ENCODE measurements at regions not wholly inside any gene's neighbourhood (a gene's known extent, or its start where the extent isn't known, plus 50 kb on each side); places are given as distances from the start of the nearest gene placed in this dataset.
"Not testable (repeated sequence)": the region's sequence is repeated elsewhere in the genome, so short reads cannot be mapped to it uniquely, and the experiment has no call there.

DNA sequence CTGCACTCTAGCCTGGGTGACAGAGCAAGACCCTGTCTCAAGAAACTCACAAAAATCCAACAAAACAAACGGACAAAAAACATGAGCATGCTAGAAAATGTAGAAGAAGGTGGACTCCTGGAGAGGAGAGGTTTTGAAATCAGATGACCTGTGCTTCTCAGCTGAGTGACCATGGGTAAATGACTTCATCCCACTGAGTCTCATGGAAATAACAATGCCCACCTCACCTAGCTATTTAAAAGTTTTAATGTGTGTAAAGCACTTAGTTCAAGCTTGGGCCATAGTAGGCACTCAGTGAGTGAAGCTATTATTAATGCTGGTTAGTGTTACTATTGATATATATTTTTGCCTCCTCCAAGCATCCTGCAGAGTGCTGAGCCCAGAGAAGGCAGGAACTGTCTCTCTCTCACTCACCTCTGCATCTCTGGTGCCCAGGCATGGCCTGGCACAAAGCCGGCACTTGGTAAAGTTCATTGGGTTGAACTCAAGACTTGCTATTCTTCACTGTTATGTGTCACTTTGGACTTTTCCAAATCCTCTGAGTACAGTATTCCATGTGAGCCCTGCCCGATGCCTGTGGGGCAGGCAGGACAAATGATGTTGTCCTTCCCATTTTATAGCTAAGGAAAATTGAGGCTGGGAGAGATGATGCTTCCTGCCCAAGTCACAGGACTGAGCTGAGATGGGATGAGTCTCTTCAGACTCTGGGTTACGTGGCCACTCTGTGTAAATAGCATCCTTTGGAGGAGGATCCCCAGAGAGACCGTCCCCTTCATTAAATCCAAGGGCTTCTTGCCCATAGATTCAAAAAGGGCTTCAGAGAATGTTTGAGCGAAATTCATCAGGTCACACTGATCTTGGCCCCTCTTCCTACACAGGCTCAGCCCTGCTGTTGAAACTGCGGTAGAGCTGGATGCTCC lies 81.4 kb upstream of the EMX2 start:
- no peaks in the 10 kb centered on the region; the same call in 1 of the 2 replicates for H3K4me1 ChIP-seq
- no peak overlapping the region for H3K4me2 ChIP-seq
- H3K9me3 ChIP-seq = no peaks in the 10 kb centered on the region; the same call in 1 of the 2 replicates
- H3K27ac ChIP-seq = no peak overlapping the region
- no peaks in the 10 kb centered on the region for H3K27me3 ChIP-seq
- H4K20me1 ChIP-seq = no peaks in the 10 kb centered on the region
- H3K9ac ChIP-seq = no peak overlapping the region
- no peak overlapping the region for H3K4me3 ChIP-seq
- no peak for TF ChIP-seq Cebpa-rat (IDR thresholded peaks at IDR 0.05)
- H3K36me3 ChIP-seq = no peaks in the 10 kb centered on the region

DNA sequence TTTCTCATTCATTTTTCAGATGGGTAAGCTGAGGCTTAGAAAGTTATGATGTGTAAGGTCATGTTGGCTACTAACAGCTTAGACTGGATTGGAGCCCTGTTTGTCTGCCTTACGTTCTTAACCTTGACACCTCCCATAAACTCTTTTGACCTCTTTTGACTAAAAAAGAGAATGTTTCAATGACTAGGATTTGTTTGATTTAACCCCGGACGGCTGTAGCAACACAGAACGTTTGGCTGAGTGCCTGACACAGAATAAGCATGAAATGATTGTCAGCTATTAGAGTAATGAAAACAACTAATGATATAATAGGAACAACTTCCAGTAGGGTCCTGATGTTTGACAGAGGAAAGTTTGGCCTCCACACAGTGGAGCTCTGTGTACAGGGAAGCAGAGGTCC lies 83.3 kb upstream of the PDZD8 start:
- Histone ChIP-seq H3K36me3 (no peaks in the 10 kb centered on the region), H3K9ac (no peak overlapping the region), H4K20me1 (no peaks in the 10 kb centered on the region), H3K9me3 (peaks cover 7% of the 10 kb centered on the region), H3K4me2 (no peak overlapping the region), H3K27me3 (no peaks in the 10 kb centered on the region), H3K27ac (no peak overlapping the region), H3K4me1 (no peaks in the 10 kb centered on the region; the same call in 1 of the 2 replicates), H3K4me3 (no peak overlapping the region)
- TF ChIP-seq Cebpa-rat (IDR thresholded peaks at IDR 0.05) = no peak

DNA sequence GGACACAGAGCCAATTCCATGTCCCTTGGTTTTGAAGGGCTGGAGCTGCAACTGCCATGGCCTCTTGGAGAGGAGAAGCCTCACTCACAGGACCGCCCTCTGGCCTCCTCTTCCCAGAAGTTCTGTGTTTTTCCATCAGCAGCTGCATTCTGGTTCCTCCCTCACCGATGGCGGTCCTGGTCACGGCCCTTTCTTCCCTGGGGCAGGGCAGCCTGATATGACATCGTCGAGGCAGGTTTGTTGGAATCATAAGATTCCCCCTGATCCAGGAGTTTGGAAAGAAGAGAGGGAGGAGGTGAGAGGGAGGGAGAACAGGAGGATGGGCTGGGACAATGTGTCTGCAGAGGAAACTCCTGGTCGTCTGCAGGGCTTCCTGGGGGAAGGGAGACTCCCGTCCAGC lies 82.7 kb upstream of the PDZD8 start:
- no peak overlapping the region for H3K27ac ChIP-seq
- no peak overlapping the region for H3K4me3 ChIP-seq
- H3K4me2 ChIP-seq = no peak overlapping the region
- H4K20me1 ChIP-seq = no peaks in the 10 kb centered on the region
- H3K36me3 ChIP-seq = no peaks in the 10 kb centered on the region
- H3K9ac ChIP-seq = no peak overlapping the region
- no peaks in the 10 kb centered on the region; the same call in 1 of the 2 replicates for H3K4me1 ChIP-seq
- TF ChIP-seq Cebpa-rat (IDR thresholded peaks at IDR 0.05) = no peak
- peaks cover 13% of the 10 kb centered on the region for H3K9me3 ChIP-seq
- H3K27me3 ChIP-seq = no peaks in the 10 kb centered on the region

GRCh38 chr10:117457071-117457810 lies 82.0 kb upstream of the PDZD8 start:
- no peak for TF ChIP-seq Cebpa-rat (IDR thresholded peaks at IDR 0.05)
- Histone ChIP-seq H4K20me1 (no peaks in the 10 kb centered on the region), H3K4me2 (no peak overlapping the region), H3K27me3 (no peaks in the 10 kb centered on the region), H3K4me1 (no peaks in the 10 kb centered on the region; the same call in 1 of the 2 replicates), H3K4me3 (no peak overlapping the region), H3K9ac (no peak overlapping the region), H3K9me3 (peaks cover 18% of the 10 kb centered on the region), H3K36me3 (no peaks in the 10 kb centered on the region), H3K27ac (no peak overlapping the region)

- H3K9me3 ChIP-seq = peaks cover 18% of the 10 kb centered on the region
- no peaks in the 10 kb centered on the region; the same call in 1 of the 2 replicates for H3K4me1 ChIP-seq
- no peak overlapping the region for H3K4me3 ChIP-seq
- H3K4me2 ChIP-seq = no peak overlapping the region
- no peaks in the 10 kb centered on the region for H3K36me3 ChIP-seq
- H3K9ac ChIP-seq = no peak overlapping the region
- H3K27ac ChIP-seq = no peak overlapping the region
- TF ChIP-seq Cebpa-rat (IDR thresholded peaks at IDR 0.05) = no peak
- H4K20me1 ChIP-seq = no peaks in the 10 kb centered on the region
- no peaks in the 10 kb centered on the region for H3K27me3 ChIP-seq
Measured at GRCh38 chr10:117455346-117455745, 80.1 kb upstream of the PDZD8 start.

GRCh38 chr10:117454502-117454901 lies 79.3 kb upstream of the PDZD8 start:
- H3K9me3 ChIP-seq = peaks cover 18% of the 10 kb centered on the region
- H3K27ac ChIP-seq = no peak overlapping the region
- no peaks in the 10 kb centered on the region for H4K20me1 ChIP-seq
- no peaks in the 10 kb centered on the region for H3K27me3 ChIP-seq
- no peak for TF ChIP-seq Cebpa-rat (IDR thresholded peaks at IDR 0.05)
- H3K9ac ChIP-seq = no peak overlapping the region
- no peak overlapping the region for H3K4me2 ChIP-seq
- H3K4me1 ChIP-seq = no peaks in the 10 kb centered on the region; the same call in 1 of the 2 replicates
- H3K36me3 ChIP-seq = no peaks in the 10 kb centered on the region
- no peak overlapping the region for H3K4me3 ChIP-seq

DNA sequence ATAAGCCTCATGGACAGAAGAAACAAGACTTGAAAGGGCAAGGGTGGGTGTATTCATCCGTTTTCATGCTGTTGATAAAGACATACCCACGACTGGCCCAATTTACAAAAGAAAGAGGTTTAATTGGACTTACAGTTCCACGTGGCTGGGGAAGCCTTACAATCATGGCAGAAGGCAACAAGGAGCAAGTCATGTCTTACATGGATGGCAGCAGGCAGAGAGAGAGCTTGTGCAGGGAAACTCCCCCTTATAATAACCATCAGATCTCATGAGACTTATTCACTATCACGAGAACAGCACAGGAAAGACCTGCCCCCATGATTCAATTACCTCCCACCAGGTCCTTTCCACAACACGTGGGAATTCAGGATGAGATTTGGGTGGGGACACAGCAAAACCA lies 78.2 kb upstream of the PDZD8 start:
- H3K9me3 ChIP-seq = peaks cover 18% of the 10 kb centered on the region
- H3K9ac ChIP-seq, H4K20me1 ChIP-seq, H3K27ac ChIP-seq, H3K4me2 ChIP-seq, H3K36me3 ChIP-seq, H3K4me3 ChIP-seq, H3K4me1 ChIP-seq, H3K27me3 ChIP-seq: not testable (repeated sequence)

GRCh38 chr10:117450940-117451339 lies 75.7 kb upstream of the PDZD8 start:
- Histone ChIP-seq H3K27ac (no peak overlapping the region), H3K4me2 (no peak overlapping the region), H3K9me3 (peaks cover 18% of the 10 kb centered on the region), H3K36me3 (no peaks in the 10 kb centered on the region), H3K4me1 (no peaks in the 10 kb centered on the region), H3K9ac (no peak overlapping the region), H4K20me1 (no peaks in the 10 kb centered on the region), H3K27me3 (no peaks in the 10 kb centered on the region), H3K4me3 (no peak overlapping the region)
- no peak for TF ChIP-seq Cebpa-rat (IDR thresholded peaks at IDR 0.05)

GRCh38 chr10:117449636-117450035 lies 74.4 kb upstream of the PDZD8 start:
- Histone ChIP-seq H3K4me2 (no peak overlapping the region), H3K27me3 (no peaks in the 10 kb centered on the region), H3K36me3 (no peaks in the 10 kb centered on the region), H3K4me3 (no peak overlapping the region), H3K9ac (no peak overlapping the region), H3K4me1 (no peaks in the 10 kb centered on the region), H3K9me3 (peaks cover 18% of the 10 kb centered on the region), H4K20me1 (no peaks in the 10 kb centered on the region), H3K27ac (no peak overlapping the region)
- no peak for TF ChIP-seq Cebpa-rat (IDR thresholded peaks at IDR 0.05)

- H3K27me3 ChIP-seq = no peaks in the 10 kb centered on the region
- no peaks in the 10 kb centered on the region for H4K20me1 ChIP-seq
- no peak overlapping the region for H3K4me2 ChIP-seq
- no peak for TF ChIP-seq Cebpa-rat (IDR thresholded peaks at IDR 0.05)
- H3K36me3 ChIP-seq = no peaks in the 10 kb centered on the region
- H3K27ac ChIP-seq = no peak overlapping the region
- no peaks in the 10 kb centered on the region for H3K4me1 ChIP-seq
- H3K4me3 ChIP-seq = no peak overlapping the region
- no peak overlapping the region for H3K9ac ChIP-seq
- H3K9me3 ChIP-seq = peaks cover 14% of the 10 kb centered on the region
Measured at GRCh38 chr10:117448802-117449201, 73.6 kb upstream of the PDZD8 start.

All from BLaER1 (cell line).